ENCODE measurements at regions not wholly inside any gene's neighbourhood (a gene's known extent, or its start where the extent isn't known, plus 50 kb on each side); places are given as distances from the start of the nearest gene placed in this dataset.

- Histone ChIP-seq H3K9me3 (ENCODE audit: insufficient read depth, low read length, severe bottlenecking) (no peaks in the 10 kb centered on the region), H3K4me3 (ENCODE audit: low read depth in 1 of 2, low read length in 2 of 2) (no peak overlapping the region), H3K27me3 (ENCODE audit: insufficient read depth, low read length, poor library complexity) (peaks cover 29% of the 10 kb centered on the region), H3K79me2 (ENCODE audit: insufficient read depth, low read length) (no peaks in the 10 kb centered on the region), H4K20me1 (ENCODE audit: insufficient read depth, low read length) (no peaks in the 10 kb centered on the region), H3K4me2 (ENCODE audit: insufficient read depth, low read length) (no peak overlapping the region), H2AFZ (ENCODE audit: low read depth, low read length) (no peak overlapping the region), H3K27ac (ENCODE audit: low read length) (no peak overlapping the region), H3K9ac (ENCODE audit: low read depth, low read length) (no peak overlapping the region), H3K36me3 (ENCODE audit: insufficient read depth, low read length) (no peaks in the 10 kb centered on the region), H3K4me1 (ENCODE audit: insufficient read depth, low read length) (no peaks in the 10 kb centered on the region)
- TF ChIP-seq EZH2 (IDR thresholded peaks at IDR 0.05; ENCODE audit: borderline replicate concordance, low read depth, low read length, severe bottlenecking) (no peak), CTCF (IDR thresholded peaks at IDR 0.05; ENCODE audit: borderline replicate concordance, extremely low read depth, low read length, poor library complexity, severe bottlenecking) (no peak)
- ATAC-seq (ENCODE audit: insufficient read depth, low read depth) (no peak), DNase-seq (no peak)
Measured at GRCh38 chr2:6748406-6749067, 117.2 kb downstream of the CMPK2 start.

- Histone ChIP-seq H3K4me1 (ENCODE audit: insufficient read depth, low read length) (no peaks in the 10 kb centered on the region), H3K9ac (ENCODE audit: low read depth, low read length) (no peak overlapping the region), H3K4me2 (ENCODE audit: insufficient read depth, low read length) (no peak overlapping the region), H3K9me3 (ENCODE audit: insufficient read depth, low read length, severe bottlenecking) (no peaks in the 10 kb centered on the region), H4K20me1 (ENCODE audit: insufficient read depth, low read length) (no peaks in the 10 kb centered on the region), H3K36me3 (ENCODE audit: insufficient read depth, low read length) (no peaks in the 10 kb centered on the region), H3K79me2 (ENCODE audit: insufficient read depth, low read length) (no peaks in the 10 kb centered on the region), H2AFZ (ENCODE audit: low read depth, low read length) (no peak overlapping the region; the same call in 1 of the 2 replicates), H3K4me3 (ENCODE audit: low read depth in 1 of 2, low read length in 2 of 2) (no peak overlapping the region), H3K27ac (ENCODE audit: low read length) (no peak overlapping the region), H3K27me3 (ENCODE audit: insufficient read depth, low read length, poor library complexity) (peaks cover 32% of the 10 kb centered on the region)
- TF ChIP-seq EZH2 (IDR thresholded peaks at IDR 0.05; ENCODE audit: borderline replicate concordance, low read depth, low read length, severe bottlenecking) (no peak), CTCF (IDR thresholded peaks at IDR 0.05; ENCODE audit: borderline replicate concordance, extremely low read depth, low read length, poor library complexity, severe bottlenecking) (no peak)
- DNase-seq: no peak
- ATAC-seq (ENCODE audit: insufficient read depth, low read depth): no peak
Measured at GRCh38 chr2:6749962-6750361, 115.7 kb downstream of the CMPK2 start.

- Histone ChIP-seq H3K4me2 (ENCODE audit: insufficient read depth, low read length) (no peak overlapping the region), H3K27ac (ENCODE audit: low read length) (no peak overlapping the region), H3K9ac (ENCODE audit: low read depth, low read length) (no peak overlapping the region), H4K20me1 (ENCODE audit: insufficient read depth, low read length) (no peaks in the 10 kb centered on the region), H3K4me3 (ENCODE audit: low read depth in 1 of 2, low read length in 2 of 2) (no peak overlapping the region), H3K79me2 (ENCODE audit: insufficient read depth, low read length) (no peaks in the 10 kb centered on the region), H3K36me3 (ENCODE audit: insufficient read depth, low read length) (no peaks in the 10 kb centered on the region), H3K9me3 (ENCODE audit: insufficient read depth, low read length, severe bottlenecking) (no peaks in the 10 kb centered on the region), H3K4me1 (ENCODE audit: insufficient read depth, low read length) (no peaks in the 10 kb centered on the region), H2AFZ (ENCODE audit: low read depth, low read length) (no peak overlapping the region), H3K27me3 (ENCODE audit: insufficient read depth, low read length, poor library complexity) (peaks cover 32% of the 10 kb centered on the region)
- ATAC-seq (ENCODE audit: insufficient read depth, low read depth) (no peak), DNase-seq (no peak)
- TF ChIP-seq CTCF (IDR thresholded peaks at IDR 0.05; ENCODE audit: borderline replicate concordance, extremely low read depth, low read length, poor library complexity, severe bottlenecking): no peak
- TF ChIP-seq EZH2 (IDR thresholded peaks at IDR 0.05; ENCODE audit: borderline replicate concordance, low read depth, low read length, severe bottlenecking): no peak
Measured at GRCh38 chr2:6750411-6751158, 115.1 kb downstream of the CMPK2 start.
